AG04450 (cell line): ENCODE measurements at regions not wholly inside any gene's neighbourhood (a gene's known extent, or its start where the extent isn't known, plus 50 kb on each side); places are given as distances from the start of the nearest gene placed in this dataset.

Experiments
- CTCF ChIA-PET: fragments of 300-600, 350-600 bp; formaldehyde crosslinking; extraction: SDS; loops from one replicate; lab custom pipeline; 2022; ENCODE audit warnings: antibody characterized with exemption, inconsistent platforms; lab: Charles Lee
- POLR2A ChIA-PET: fragments of 350-600 bp; formaldehyde crosslinking; extraction: SDS; loops from one replicate; lab custom pipeline; 2021; ENCODE audit warnings: antibody characterized with exemption, inconsistent platforms; lab: Yijun Ruan, JAX
- DNase-seq: peaks from one replicate; pipeline ENCODE4 v3.0.0-alpha.2; 2011; ENCODE audit warnings: low read depth, low spot score
- H3K27ac ChIP-seq: one replicate; pipeline ENCODE4 v1.5.1; 2012; ENCODE audit warnings: low read depth, low read length, control low read depth
- H3K27me3 ChIP-seq: one replicate; pipeline ENCODE4 v1.6.0; 2012; ENCODE audit warnings: low read length; ENCODE audit not compliant: control insufficient read depth, insufficient read depth
- H3K4me3 ChIP-seq: 2 replicates; pipeline ENCODE4 v1.5.1; 2011; ENCODE audit warnings: mild to moderate bottlenecking, low read depth, low read length, control low read depth
- H3K9me3 ChIP-seq: 2 replicates; pipeline ENCODE4 v1.5.1; 2012; ENCODE audit warnings: low read length; ENCODE audit not compliant: control insufficient read depth, insufficient read depth
- CTCF ChIP-seq: IDR thresholded peaks from 2 replicates; pipeline ENCODE4 v1.5.1; 2011; ENCODE audit warnings: low read depth, low read length, control low read depth, inconsistent platforms

GRCh38 chr3:40828741-40829415 is 304.1 kb downstream of the ZNF621 start:
- ChIA-PET POLR2A (no interaction called here), CTCF (no interaction called here)
- no peaks in the 10 kb centered on the region for H3K9me3 ChIP-seq
- H3K27ac ChIP-seq: no peak overlapping the region
- no peaks in the 10 kb centered on the region for H3K27me3 ChIP-seq
- DNase-seq: no peak
- H3K4me3 ChIP-seq: no peak overlapping the region
- no peak for TF ChIP-seq CTCF

- ChIA-PET CTCF (no interaction called here), POLR2A (no interaction called here)
- H3K9me3 ChIP-seq: no peaks in the 10 kb centered on the region
- no peak for TF ChIP-seq CTCF
- H3K4me3 ChIP-seq: no peak overlapping the region
- no peaks in the 10 kb centered on the region for H3K27me3 ChIP-seq
- H3K27ac ChIP-seq: no peak overlapping the region
- no peak for DNase-seq
Measured at GRCh38 chr3:40829876-40830275, 305.1 kb downstream of the ZNF621 start.

- Histone ChIP-seq H3K9me3 (no peaks in the 10 kb centered on the region), H3K27ac (no peak overlapping the region), H3K27me3 (no peaks in the 10 kb centered on the region), H3K4me3 (no peak overlapping the region)
- TF ChIP-seq CTCF: no peak
- no peak for DNase-seq
- ChIA-PET CTCF (no interaction called here), POLR2A (no interaction called here)
Measured at GRCh38 chr3:40837300-40837699, 312.5 kb downstream of the ZNF621 start.

- DNase-seq: no peak
- H3K27ac ChIP-seq: no peak overlapping the region
- no peak for TF ChIP-seq CTCF
- no peaks in the 10 kb centered on the region for H3K27me3 ChIP-seq
- POLR2A ChIA-PET: no interaction called here
- no peaks in the 10 kb centered on the region for H3K9me3 ChIP-seq
- H3K4me3 ChIP-seq: no peak overlapping the region
- CTCF ChIA-PET: no interaction called here
Measured at GRCh38 chr3:40841131-40841530, 316.4 kb downstream of the ZNF621 start.

- H3K4me3 ChIP-seq: no peak overlapping the region
- H3K27ac ChIP-seq: no peak overlapping the region
- CTCF ChIA-PET: no interaction called here
- H3K27me3 ChIP-seq: no peaks in the 10 kb centered on the region
- no peak for DNase-seq
- no peak for TF ChIP-seq CTCF
- POLR2A ChIA-PET: no interaction called here
- H3K9me3 ChIP-seq: no peaks in the 10 kb centered on the region
Measured at GRCh38 chr3:40841570-40842109, 316.9 kb downstream of the ZNF621 start.
